ENCODE measurements at regions not wholly inside any gene's neighbourhood (a gene's known extent, or its start where the extent isn't known, plus 50 kb on each side); places are given as distances from the start of the nearest gene placed in this dataset.

DNA sequence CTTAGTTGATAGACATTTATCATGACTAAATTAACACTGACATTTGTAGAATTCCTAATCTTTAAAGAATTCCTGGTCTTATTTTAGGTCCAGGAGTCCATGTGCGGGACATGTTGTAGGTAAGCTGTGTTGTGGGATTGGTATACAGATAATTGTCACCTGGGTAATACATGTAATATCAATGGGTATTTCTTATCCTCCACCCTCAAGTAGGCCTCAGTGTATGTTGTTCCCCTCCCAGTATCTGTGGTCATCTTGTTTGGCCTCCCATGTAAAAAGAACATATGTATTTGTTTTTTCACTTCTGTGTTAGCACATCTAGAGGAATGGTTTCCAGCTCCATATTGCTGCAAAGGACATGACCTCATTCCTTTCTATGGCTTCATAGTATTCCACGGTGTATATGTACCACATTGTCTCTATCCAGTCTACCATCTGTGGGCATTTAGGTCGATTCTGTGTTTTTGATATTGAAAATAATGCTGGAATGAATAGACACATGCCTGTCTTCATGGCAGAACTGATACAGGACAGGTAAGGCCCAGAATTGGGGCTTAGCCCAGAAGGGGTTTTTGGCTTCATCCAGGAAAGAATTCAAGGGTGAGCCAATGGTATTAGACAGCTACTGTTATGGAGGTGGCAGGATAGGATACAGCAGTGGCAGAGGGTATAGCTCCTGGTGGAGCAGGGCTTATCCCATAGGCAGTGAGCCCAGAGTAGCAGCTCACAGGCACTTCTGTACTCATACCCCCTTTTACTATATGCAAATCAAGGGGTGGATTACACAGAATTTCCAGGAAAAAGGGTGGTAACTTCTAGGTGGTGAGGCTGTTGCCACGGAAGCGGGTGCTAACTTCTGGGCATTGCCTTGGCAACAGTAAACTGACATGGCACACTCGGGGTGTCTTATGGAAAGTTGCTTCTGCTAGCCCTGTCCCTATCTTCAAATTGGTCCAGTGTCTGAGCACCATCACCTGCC, 66.1 kb upstream of the WDR1 start:
- Histone ChIP-seq H3K9me3 (no peaks in the 10 kb centered on the region), H3K27me3 (no peaks in the 10 kb centered on the region), H3K4me3 (no peak overlapping the region), H3K36me3 (no peaks in the 10 kb centered on the region), H3K27ac (no peak overlapping the region), H3K4me1 (no peaks in the 10 kb centered on the region)
- intact Hi-C loops (cut with DNase I), result no loop called here
- DNase-seq (ENCODE audit: extremely low spot score in 2 of 2), result no peak
- TF ChIP-seq POLR2AphosphoS5 (IDR thresholded peaks at IDR 0.05; ENCODE audit: insufficient read depth in 1 of 2, low read depth in 1 of 2), result no peak
- no peak for TF ChIP-seq POLR2A (IDR thresholded peaks at IDR 0.05)
- no peak for TF ChIP-seq CTCF (IDR thresholded peaks at IDR 0.05)

- intact Hi-C loops (cut with DNase I), result no loop called here
- no peak for TF ChIP-seq POLR2AphosphoS5 (IDR thresholded peaks at IDR 0.05; ENCODE audit: insufficient read depth in 1 of 2, low read depth in 1 of 2)
- TF ChIP-seq POLR2A (IDR thresholded peaks at IDR 0.05), result no peak
- Histone ChIP-seq H3K27me3 (no peaks in the 10 kb centered on the region), H3K9me3 (no peaks in the 10 kb centered on the region), H3K36me3 (no peaks in the 10 kb centered on the region), H3K4me1 (no peaks in the 10 kb centered on the region), H3K4me3 (no peak overlapping the region), H3K27ac (no peak overlapping the region)
- no peak for DNase-seq (ENCODE audit: extremely low spot score in 2 of 2)
These were observed 65.3 kb upstream of the WDR1 start for GRCh38 chr4:10181745-10182445.

- TF ChIP-seq POLR2A (IDR thresholded peaks at IDR 0.05), result no peak
- no peak for TF ChIP-seq POLR2AphosphoS5 (IDR thresholded peaks at IDR 0.05; ENCODE audit: insufficient read depth in 1 of 2, low read depth in 1 of 2)
- TF ChIP-seq CTCF (IDR thresholded peaks at IDR 0.05), result no peak
- Histone ChIP-seq H3K27ac (no peak overlapping the region), H3K9me3 (no peaks in the 10 kb centered on the region), H3K4me3 (no peak overlapping the region), H3K4me1 (no peaks in the 10 kb centered on the region), H3K27me3 (no peaks in the 10 kb centered on the region), H3K36me3 (no peaks in the 10 kb centered on the region)
- no peak for DNase-seq (ENCODE audit: extremely low spot score in 2 of 2)
- intact Hi-C loops (cut with DNase I), result no loop called here
These were observed 64.5 kb upstream of the WDR1 start for GRCh38 chr4:10180927-10181744.

- H3K27me3 ChIP-seq, result no peaks in the 10 kb centered on the region
- no peak for DNase-seq (ENCODE audit: extremely low spot score in 2 of 2)
- H3K9me3 ChIP-seq, result no peaks in the 10 kb centered on the region
- no peaks in the 10 kb centered on the region for H3K4me1 ChIP-seq
- no peaks in the 10 kb centered on the region for H3K36me3 ChIP-seq
- no peak overlapping the region for H3K4me3 ChIP-seq
- intact Hi-C loops (cut with DNase I), result no loop called here
- no peak for TF ChIP-seq POLR2A (IDR thresholded peaks at IDR 0.05)
- TF ChIP-seq POLR2AphosphoS5 (IDR thresholded peaks at IDR 0.05; ENCODE audit: insufficient read depth in 1 of 2, low read depth in 1 of 2), result no peak
- no peak for TF ChIP-seq CTCF (IDR thresholded peaks at IDR 0.05)
- no peak overlapping the region for H3K27ac ChIP-seq
These were observed 64.0 kb upstream of the WDR1 start for GRCh38 chr4:10180603-10180926.

- no peaks in the 10 kb centered on the region for H3K9me3 ChIP-seq
- H3K27ac ChIP-seq, result no peak overlapping the region
- DNase-seq (ENCODE audit: extremely low spot score in 2 of 2), result no peak
- no peak for TF ChIP-seq CTCF (IDR thresholded peaks at IDR 0.05)
- no peak for TF ChIP-seq POLR2A (IDR thresholded peaks at IDR 0.05)
- no peak for TF ChIP-seq POLR2AphosphoS5 (IDR thresholded peaks at IDR 0.05; ENCODE audit: insufficient read depth in 1 of 2, low read depth in 1 of 2)
- H3K27me3 ChIP-seq, result no peaks in the 10 kb centered on the region
- no peaks in the 10 kb centered on the region for H3K36me3 ChIP-seq
- H3K4me3 ChIP-seq, result no peak overlapping the region
- intact Hi-C loops (cut with DNase I), result no loop called here
- H3K4me1 ChIP-seq, result peaks cover under 1% of the 10 kb centered on the region
These were observed 63.5 kb upstream of the WDR1 start for GRCh38 chr4:10179957-10180602.

Data from vagina (tissue), 2 donors.